Amygdala (tissue), 56 donors: ENCODE measurements at regions not wholly inside any gene's neighbourhood (a gene's known extent, or its start where the extent isn't known, plus 50 kb on each side); places are given as distances from the start of the nearest gene placed in this dataset.
A peak's percentile ranks its signal among the peaks of the same experiment; 100 is the strongest.

Experiments used
- DNase-seq, 56 donors: peaks; one replicate each; lab custom pipeline; 2025; lab: John Stamatoyannopoulos, UW

GRCh38 chr6:169058634-169059033 lies 195.0 kb downstream of the THBS2 start:
- no peak for DNase-seq

- DNase-seq, result no peak
These were observed 201.2 kb downstream of the THBS2 start for GRCh38 chr6:169052462-169052861.

- DNase-seq, result no peak
These were observed 202.3 kb downstream of the THBS2 start for GRCh38 chr6:169051371-169051770.

GRCh38 chr6:169048865-169049205 lies 204.8 kb downstream of the THBS2 start:
- DNase-seq, result no peak

- no peak for DNase-seq
These were observed 205.3 kb downstream of the THBS2 start for GRCh38 chr6:169048185-169048864.

GRCh38 chr6:169047345-169047744 lies 206.3 kb downstream of the THBS2 start:
- DNase-seq, result no peak

GRCh38 chr6:169046483-169047192 lies 207.0 kb downstream of the THBS2 start:
- no peak for DNase-seq

- DNase-seq, result no peak
These were observed 207.6 kb downstream of the THBS2 start for GRCh38 chr6:169046021-169046420.

GRCh38 chr6:169045486-169045885 lies 208.2 kb downstream of the THBS2 start:
- DNase-seq, result peak in 2 of 56 donors; percentile 18 to 24

- DNase-seq, result no peak
These were observed 209.0 kb downstream of the THBS2 start for GRCh38 chr6:169044381-169045230.

GRCh38 chr6:169042061-169042460 lies 211.6 kb downstream of the THBS2 start:
- DNase-seq, result no peak

GRCh38 chr6:169041078-169041477 lies 212.6 kb downstream of the THBS2 start:
- DNase-seq, result no peak

GRCh38 chr6:169038691-169039090 lies 215.0 kb downstream of the THBS2 start:
- DNase-seq, result no peak

- DNase-seq, result no peak
These were observed 218.0 kb downstream of the THBS2 start for GRCh38 chr6:169035385-169036240.

GRCh38 chr6:169034516-169035167 lies 219.0 kb downstream of the THBS2 start:
- no peak for DNase-seq

- no peak for DNase-seq
These were observed 223.8 kb downstream of the THBS2 start for GRCh38 chr6:169029861-169030260.

GRCh38 chr6:169028343-169028742 lies 225.3 kb downstream of the THBS2 start:
- DNase-seq, result no peak

GRCh38 chr6:169026175-169026574 lies 227.5 kb downstream of the THBS2 start:
- no peak for DNase-seq

- no peak for DNase-seq
These were observed 229.5 kb downstream of the THBS2 start for GRCh38 chr6:169024047-169024660.
